Lower leg skin (tissue), 3 donors: ENCODE measurements at regions not wholly inside any gene's neighbourhood (a gene's known extent, or its start where the extent isn't known, plus 50 kb on each side); places are given as distances from the start of the nearest gene placed in this dataset.

Experiments used
- CTCF ChIP-seq, 3 donors: fragments of 450-650 bp; IDR thresholded peaks; one replicate each; pipeline ENCODE4 v1.5.1; 2016; ENCODE audit warnings: antibody characterized with exemption in 3 of 3, mild to moderate bottlenecking in 3 of 3, moderate library complexity in 2 of 3
- POLR2A ChIP-seq, 2 donors: fragments of 450-650 bp; IDR thresholded peaks; one replicate each; pipeline ENCODE4 v1.6.1; 2016 to 2017; ENCODE audit warnings: antibody characterized with exemption in 2 of 2, mild to moderate bottlenecking in 1 of 2, moderate library complexity in 1 of 2

GRCh38 chr18:65399091-65399490 lies 351.7 kb upstream of the CDH7 start:
- TF ChIP-seq CTCF (IDR thresholded peaks at IDR 0.05) (no peak), POLR2A (IDR thresholded peaks at IDR 0.05) (no peak)
